Heart right ventricle (tissue), 16 donors: ENCODE measurements at regions not wholly inside any gene's neighbourhood (a gene's known extent, or its start where the extent isn't known, plus 50 kb on each side); places are given as distances from the start of the nearest gene placed in this dataset.

Experiments used
- ATAC-seq, 8 donors: fragments of 200-7000 bp; cut with Tn5 transposase; one replicate each; pipeline ENCODE4 v1.9.1; 2020; ENCODE audit warnings: mild to moderate bottlenecking in 8 of 8, moderate library complexity in 8 of 8, moderate number of reproducible peaks in 1 of 8
- DNase-seq, 2 donors: peaks; one replicate each; pipeline ENCODE4 v3.0.0-alpha.2; 2020
- H3K27ac ChIP-seq, 10 donors: fragments of 200-600 bp; sonication (generic) in 2 of 10; one replicate each; pipeline versions ENCODE4 v1.5.0 to v1.8.0; 2020 to 2022; ENCODE audit warnings: mild to moderate bottlenecking in 3 of 10
- H3K27me3 ChIP-seq, 7 donors: fragments of 200-600 bp; one replicate each; pipeline ENCODE4 v1.8.0; 2021 to 2022; ENCODE audit warnings: mild to moderate bottlenecking in 2 of 7
- H3K36me3 ChIP-seq, 9 donors: fragments of 200-600 bp; sonication (generic) in 1 of 9; one replicate each; pipeline versions ENCODE4 v1.5.0 to v1.8.0; 2020 to 2022; ENCODE audit warnings: mild to moderate bottlenecking in 2 of 9
- H3K4me1 ChIP-seq, 9 donors: fragments of 200-600 bp; sonication (generic) in 1 of 9; one replicate each; pipeline versions ENCODE4 v1.5.0 to v1.8.0; 2020 to 2022; ENCODE audit warnings: mild to moderate bottlenecking in 4 of 9
- H3K4me3 ChIP-seq, 10 donors: fragments of 200-600 bp; sonication (generic) in 2 of 10; one replicate each; pipeline versions ENCODE4 v1.5.0 to v1.8.0; 2020 to 2022; ENCODE audit warnings: mild to moderate bottlenecking in 7 of 10, moderate library complexity in 2 of 10
- H3K9me3 ChIP-seq, 11 donors: fragments of 200-600 bp in 10 of 11; sonication (generic) in 2 of 11; one replicate each; pipeline versions ENCODE4 v1.5.0 to v1.8.0; 2013 to 2022; ENCODE audit warnings: mild to moderate bottlenecking in 2 of 11, control low read depth in 1 of 11, moderate library complexity in 1 of 11
- WGBS, 2 donors: extraction: QIAGEN DNeasy Blood & Tissue Kit; methylation state at CpG; one replicate each; pipeline ENCODE4 v1.1.7; 2013; ENCODE audit warnings: inconsistent platforms in 1 of 2; 5-methylcytosine and 5-hydroxymethylcytosine counted together
- intact Hi-C, 10 donors: fragments of 100-400 bp; cut with DNase I; formaldehyde crosslinking; loops; one replicate each; pipeline versions ENCODE4 v1.11.1 to v1.14.2; 2022
- TF ChIP-seq, protein P1 (sequence below), 9 donors: fragments of 200-600 bp; sonication (generic) in 2 of 9; IDR thresholded peaks; one replicate each; pipeline versions ENCODE4 v1.5.0 to v1.8.0; 2021 to 2022; ENCODE audit warnings: antibody characterized with exemption in 9 of 9, mild to moderate bottlenecking in 5 of 9, moderate library complexity in 1 of 9
- donor health status: Arrhythmogenic right ventricular cardiomyopathy.
- donor health status: ischemic (EF 13 %, LVEDD 7.1; RV severe dilation, severe dysfunction).
- donor health status: healthy with polysubstance abuse.
- donor health status: DM: no; HTN: yes; CAD: no.
- donor health status: DM: no; HTN: no; CAD: no.
- donor health status: ischemic (EF 25% LVEDD 6.9; RV normal size, moderate dysfunction).
- donor health status: ischemic (EF 25% LVEDD 5.7; RV mildly dilated, moderate dysfunction).
- donor health status: healthy.
- donor health status: DM: yes; HTN: yes; CAD: no.
- donor health status: Ischemic cardiomyopathy.
- donor health status: ischemic (EF 35%, LVEDD 5.7; RV mildly dilated, moderate dysfunction).
- donor health status: nonischemic (EF 11% LVEDD 7.7; RV severe dilation, severe dysfunction).
- donor health status: DM: yes; HTN: yes; CAD: no.
- donor health status: PGD.
- donor health status: ischemic (EF 29% LVEDD 5.4; RV normal size, mild dysfunction).
- donor health status: nonischemic (EF 23%, LVEDD 6.1; RV moderate dilation, normal function).

DNA sequence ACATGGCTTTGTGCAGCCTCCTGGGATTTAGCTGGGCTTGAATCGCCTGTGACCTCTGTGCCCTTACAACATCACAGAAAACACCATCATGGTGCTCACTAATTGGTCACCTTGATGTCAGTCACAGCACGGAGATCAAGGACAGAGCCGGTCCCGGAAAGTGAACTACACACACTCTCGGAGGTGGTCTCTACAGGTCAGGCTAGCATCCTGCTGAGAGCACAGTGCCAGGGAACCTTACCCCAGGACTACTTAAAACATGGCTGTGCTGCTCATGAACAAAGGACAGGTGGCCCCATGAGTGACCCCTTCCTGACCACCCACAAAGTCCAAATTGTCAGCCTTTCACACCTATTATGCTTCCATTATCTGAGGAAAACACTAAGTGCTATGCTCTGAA lies 1782.1 kb upstream of the CELF4 start:
- TF ChIP-seq, protein P1, sequence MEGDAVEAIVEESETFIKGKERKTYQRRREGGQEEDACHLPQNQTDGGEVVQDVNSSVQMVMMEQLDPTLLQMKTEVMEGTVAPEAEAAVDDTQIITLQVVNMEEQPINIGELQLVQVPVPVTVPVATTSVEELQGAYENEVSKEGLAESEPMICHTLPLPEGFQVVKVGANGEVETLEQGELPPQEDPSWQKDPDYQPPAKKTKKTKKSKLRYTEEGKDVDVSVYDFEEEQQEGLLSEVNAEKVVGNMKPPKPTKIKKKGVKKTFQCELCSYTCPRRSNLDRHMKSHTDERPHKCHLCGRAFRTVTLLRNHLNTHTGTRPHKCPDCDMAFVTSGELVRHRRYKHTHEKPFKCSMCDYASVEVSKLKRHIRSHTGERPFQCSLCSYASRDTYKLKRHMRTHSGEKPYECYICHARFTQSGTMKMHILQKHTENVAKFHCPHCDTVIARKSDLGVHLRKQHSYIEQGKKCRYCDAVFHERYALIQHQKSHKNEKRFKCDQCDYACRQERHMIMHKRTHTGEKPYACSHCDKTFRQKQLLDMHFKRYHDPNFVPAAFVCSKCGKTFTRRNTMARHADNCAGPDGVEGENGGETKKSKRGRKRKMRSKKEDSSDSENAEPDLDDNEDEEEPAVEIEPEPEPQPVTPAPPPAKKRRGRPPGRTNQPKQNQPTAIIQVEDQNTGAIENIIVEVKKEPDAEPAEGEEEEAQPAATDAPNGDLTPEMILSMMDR (IDR thresholded peaks at IDR 0.05): no peak
- H3K27me3 ChIP-seq: no peaks in the 10 kb centered on the region
- no peak overlapping the region for H3K4me3 ChIP-seq
- 78 to 86% methylated on average over 5 of the region's 5 CpGs for WGBS, 2 donors
- no peaks in the 10 kb centered on the region for H3K9me3 ChIP-seq
- intact Hi-C loops: no loop called here
- no peak for DNase-seq
- H3K27ac ChIP-seq: no peak overlapping the region
- no peaks in the 10 kb centered on the region for H3K4me1 ChIP-seq
- ATAC-seq: no peak
- no peaks in the 10 kb centered on the region for H3K36me3 ChIP-seq

DNA sequence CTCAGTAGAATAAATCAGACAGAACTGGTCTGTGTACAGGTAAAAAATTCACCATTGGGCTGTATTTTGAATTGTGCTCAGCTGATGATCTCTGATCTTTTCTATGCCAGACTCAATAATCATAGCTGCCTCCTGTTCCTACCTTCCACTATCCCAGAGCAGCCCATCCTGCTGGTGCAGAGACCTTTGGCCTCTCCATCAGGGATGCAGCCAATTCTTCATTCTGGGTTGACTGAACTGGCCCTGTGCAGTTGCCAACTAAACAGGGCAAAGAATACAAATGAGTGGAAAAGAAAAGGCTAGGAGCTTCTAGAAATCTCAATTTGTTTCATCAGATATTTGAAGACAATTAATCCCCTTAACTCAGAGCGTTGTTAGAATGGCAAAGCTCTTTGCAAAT lies 1781.3 kb upstream of the CELF4 start:
- intact Hi-C loops: no loop called here
- 97% methylated on average over 1 of the region's 1 CpG for WGBS, 2 donors
- H3K4me3 ChIP-seq: no peak overlapping the region
- no peak for DNase-seq
- no peak overlapping the region for H3K27ac ChIP-seq
- no peaks in the 10 kb centered on the region for H3K9me3 ChIP-seq
- TF ChIP-seq, protein P1 (IDR thresholded peaks at IDR 0.05): no peak
- no peaks in the 10 kb centered on the region for H3K27me3 ChIP-seq
- no peaks in the 10 kb centered on the region for H3K4me1 ChIP-seq
- no peaks in the 10 kb centered on the region for H3K36me3 ChIP-seq
- ATAC-seq: no peak

DNA sequence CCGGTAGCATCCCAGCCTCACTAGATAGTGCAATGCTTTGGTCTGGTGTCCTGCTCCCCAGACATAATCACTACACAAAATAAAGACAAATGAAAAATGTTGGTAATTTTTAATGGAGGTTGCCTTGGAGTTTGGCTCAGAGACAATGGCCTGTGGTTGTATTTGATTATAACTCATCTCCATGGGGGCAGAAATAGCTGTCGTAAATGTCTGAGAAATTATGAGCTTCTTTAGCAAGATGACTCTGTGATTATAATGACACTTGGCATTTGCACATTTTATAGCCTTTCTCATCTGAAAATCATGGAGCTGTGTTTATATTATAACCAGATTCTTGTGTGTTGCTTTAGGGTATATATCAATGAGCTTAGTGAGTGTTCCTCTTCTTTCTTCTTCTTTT lies 1779.7 kb upstream of the CELF4 start:
- Histone ChIP-seq H3K27me3 (no peaks in the 10 kb centered on the region), H3K4me3 (no peak overlapping the region), H3K36me3 (no peaks in the 10 kb centered on the region), H3K27ac (no peak overlapping the region), H3K4me1 (no peaks in the 10 kb centered on the region), H3K9me3 (no peaks in the 10 kb centered on the region)
- TF ChIP-seq, protein P1 (IDR thresholded peaks at IDR 0.05): no peak
- ATAC-seq (no peak), DNase-seq (no peak)
- intact Hi-C loops: no loop called here
- WGBS, 2 donors: 83 to 89% methylated on average over 2 of the region's 2 CpGs

DNA sequence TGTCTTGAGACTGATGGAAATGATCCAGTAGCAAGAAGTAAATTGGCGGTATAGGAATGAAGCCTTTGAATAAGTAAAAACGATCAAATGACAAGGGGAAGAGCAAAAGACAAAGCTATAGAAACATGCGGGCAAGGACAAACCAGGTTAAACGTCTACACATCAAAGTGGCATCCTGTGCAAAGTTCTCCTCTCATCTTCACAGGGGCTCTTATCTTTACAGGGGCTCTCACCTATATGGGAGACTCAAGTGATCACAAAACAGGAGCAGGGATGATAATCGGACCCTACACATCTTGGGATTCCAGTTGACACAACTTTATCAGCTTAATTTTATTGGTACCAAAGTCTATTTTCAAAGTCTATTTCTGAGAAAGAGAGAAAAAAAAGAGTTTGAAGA lies 1778.9 kb upstream of the CELF4 start:
- no peaks in the 10 kb centered on the region for H3K9me3 ChIP-seq
- TF ChIP-seq, protein P1 (IDR thresholded peaks at IDR 0.05): no peak
- no peaks in the 10 kb centered on the region for H3K4me1 ChIP-seq
- H3K27me3 ChIP-seq: no peaks in the 10 kb centered on the region
- H3K4me3 ChIP-seq: no peak overlapping the region
- no peak for DNase-seq
- no peaks in the 10 kb centered on the region for H3K36me3 ChIP-seq
- 84 to 85% methylated on average over 5 of the region's 5 CpGs for WGBS, 2 donors
- H3K27ac ChIP-seq: no peak overlapping the region
- ATAC-seq: no peak
- intact Hi-C loops: no loop called here

DNA sequence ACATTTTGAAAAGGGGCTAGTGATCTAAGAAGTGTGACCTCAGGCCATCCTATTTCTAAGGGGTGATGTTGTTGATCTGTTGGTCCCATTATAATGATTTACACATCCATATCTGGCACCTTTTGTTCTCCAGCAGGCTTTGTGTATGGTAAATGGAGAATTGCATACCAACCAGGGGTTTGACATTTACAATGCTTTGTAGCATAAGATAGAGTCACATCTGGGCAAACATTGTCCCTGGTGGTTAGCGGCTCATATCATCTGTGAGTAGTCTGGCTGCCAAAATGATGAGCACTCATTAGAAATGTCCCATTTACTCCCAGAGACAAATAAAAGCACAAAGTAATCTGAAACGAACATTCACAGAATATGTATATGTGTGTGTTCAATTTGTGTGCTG lies 1775.5 kb upstream of the CELF4 start:
- Histone ChIP-seq H3K9me3 (no peaks in the 10 kb centered on the region), H3K27ac (no peak overlapping the region), H3K4me3 (no peak overlapping the region), H3K36me3 (no peaks in the 10 kb centered on the region), H3K4me1 (no peaks in the 10 kb centered on the region), H3K27me3 (no peaks in the 10 kb centered on the region)
- intact Hi-C loops: no loop called here
- TF ChIP-seq, protein P1 (IDR thresholded peaks at IDR 0.05): no peak
- ATAC-seq (no peak), DNase-seq (no peak)
- WGBS, 2 donors: 83 to 91% methylated on average over 2 of the region's 2 CpGs
